ENCODE measurements at regions not wholly inside any gene's neighbourhood (a gene's known extent, or its start where the extent isn't known, plus 50 kb on each side); places are given as distances from the start of the nearest gene placed in this dataset.

DNA sequence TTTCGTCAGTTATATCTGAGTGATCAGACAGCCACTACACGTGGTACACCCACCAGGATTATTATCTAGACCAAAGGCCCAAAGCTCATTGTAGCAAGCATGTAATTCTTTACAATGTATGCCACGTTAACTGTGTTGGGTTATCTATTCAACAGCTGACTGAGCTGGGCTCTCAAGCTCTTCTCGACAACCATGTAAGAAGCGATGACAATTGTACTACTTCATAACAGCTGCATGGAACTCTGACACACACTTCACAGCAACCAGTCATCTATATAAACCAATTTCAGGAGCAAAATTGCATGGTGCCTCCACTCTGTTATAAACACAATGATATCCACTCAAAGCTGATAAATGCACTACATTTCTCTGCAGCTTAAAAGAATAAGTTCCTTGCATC lies 701.8 kb downstream of the NR4A2 start:
- TF ChIP-seq E2F1 (CRISPR knock-in tag; IDR thresholded peaks at IDR 0.05), result no peak
- TF ChIP-seq CTCF (IDR thresholded peaks at IDR 0.05), result no peak
- TF ChIP-seq GABPB1 (CRISPR knock-in tag; IDR thresholded peaks at IDR 0.05), result no peak
- TF ChIP-seq, protein P1, sequence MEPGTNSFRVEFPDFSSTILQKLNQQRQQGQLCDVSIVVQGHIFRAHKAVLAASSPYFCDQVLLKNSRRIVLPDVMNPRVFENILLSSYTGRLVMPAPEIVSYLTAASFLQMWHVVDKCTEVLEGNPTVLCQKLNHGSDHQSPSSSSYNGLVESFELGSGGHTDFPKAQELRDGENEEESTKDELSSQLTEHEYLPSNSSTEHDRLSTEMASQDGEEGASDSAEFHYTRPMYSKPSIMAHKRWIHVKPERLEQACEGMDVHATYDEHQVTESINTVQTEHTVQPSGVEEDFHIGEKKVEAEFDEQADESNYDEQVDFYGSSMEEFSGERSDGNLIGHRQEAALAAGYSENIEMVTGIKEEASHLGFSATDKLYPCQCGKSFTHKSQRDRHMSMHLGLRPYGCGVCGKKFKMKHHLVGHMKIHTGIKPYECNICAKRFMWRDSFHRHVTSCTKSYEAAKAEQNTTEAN (CRISPR knock-in tag; IDR thresholded peaks at IDR 0.05), result no peak
- TF ChIP-seq ZNF232 (CRISPR knock-in tag; IDR thresholded peaks at IDR 0.05), result no peak
- no peak for TF ChIP-seq USF1 (CRISPR knock-in tag; IDR thresholded peaks at IDR 0.05)
- TF ChIP-seq NFE2L1 (CRISPR knock-in tag; IDR thresholded peaks at IDR 0.05), result no peak
- TF ChIP-seq SOX15 (CRISPR knock-in tag; IDR thresholded peaks at IDR 0.05), result no peak
- no peak for TF ChIP-seq ELF4 (CRISPR knock-in tag; IDR thresholded peaks at IDR 0.05; ENCODE audit: low read depth)
- TF ChIP-seq CREB1 (CRISPR knock-in tag; IDR thresholded peaks at IDR 0.05), result no peak
